ENCODE measurements at regions not wholly inside any gene's neighbourhood (a gene's known extent, or its start where the extent isn't known, plus 50 kb on each side); places are given as distances from the start of the nearest gene placed in this dataset.
A peak's percentile ranks its signal among the peaks of the same experiment; 100 is the strongest.
"Not testable (repeated sequence)": the region's sequence is repeated elsewhere in the genome, so short reads cannot be mapped to it uniquely, and the experiment has no call there.

- DNase-seq (ENCODE audit: low spot score), result no peak
These were observed 493.9 kb upstream of the NDST4 start for GRCh38 chr4:115607311-115607710.

- DNase-seq (ENCODE audit: low spot score), result no peak
These were observed 483.0 kb upstream of the NDST4 start for GRCh38 chr4:115596265-115597001.

DNA sequence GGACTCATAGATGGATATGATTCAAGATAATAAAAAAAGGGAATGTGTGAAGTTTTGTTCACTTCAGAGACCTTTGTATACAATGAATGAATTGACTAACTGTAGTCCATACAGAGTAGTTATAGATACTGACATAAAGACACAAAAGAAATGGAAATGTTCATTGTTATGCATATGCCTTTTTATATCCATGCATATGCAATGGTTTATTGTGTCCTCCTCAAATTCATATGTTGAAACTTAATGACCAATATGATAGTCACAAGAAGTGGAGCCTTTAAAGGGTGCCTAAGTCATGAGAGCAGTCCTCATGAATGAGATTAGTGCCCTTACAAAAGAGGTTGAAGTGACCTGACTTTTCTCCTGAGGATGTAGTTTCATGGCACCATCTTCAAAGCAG, 467.5 kb upstream of the NDST4 start:
- DNase-seq (ENCODE audit: low spot score), result no peak

DNA sequence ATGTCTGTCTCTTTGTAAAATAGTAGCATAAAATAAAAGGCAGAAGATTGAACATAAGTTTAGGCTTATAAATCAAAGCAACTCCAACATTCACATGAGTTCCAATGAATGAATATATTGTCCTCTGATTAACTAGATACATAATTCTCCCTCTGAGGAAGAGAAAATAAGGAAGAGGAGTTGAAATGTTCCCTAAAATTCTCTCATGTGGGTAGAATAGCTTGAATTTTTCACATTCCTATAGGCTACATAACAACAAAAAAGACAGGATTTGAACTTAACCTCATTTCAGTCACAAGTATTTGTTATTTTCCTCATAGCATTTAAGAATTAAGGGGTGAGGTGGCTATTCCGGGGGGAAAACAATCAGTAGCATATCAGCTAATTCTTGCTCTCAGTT, 462.4 kb upstream of the NDST4 start:
- no peak for DNase-seq (ENCODE audit: low spot score)

DNA sequence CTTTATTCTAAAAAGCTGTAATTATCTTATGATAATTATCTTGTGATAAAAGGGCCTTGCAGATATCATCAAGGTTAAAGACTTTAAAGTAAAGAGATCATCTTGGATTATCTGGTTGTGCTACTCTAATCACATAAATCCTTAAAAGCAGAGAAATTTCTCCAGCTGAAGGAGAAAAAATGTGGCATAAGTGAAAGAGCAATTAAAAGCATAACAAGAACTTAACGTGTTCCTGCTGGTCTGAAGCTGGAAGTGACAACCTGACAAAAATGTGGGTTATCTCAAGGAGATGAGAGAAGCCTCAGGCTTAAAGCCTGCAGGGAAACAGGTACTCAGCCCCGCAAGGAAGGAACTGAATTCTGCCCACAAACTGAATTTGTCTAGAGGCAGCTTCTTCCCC, 449.1 kb upstream of the NDST4 start:
- no peak for DNase-seq (ENCODE audit: low spot score)

GRCh38 chr4:115548123-115548522, 434.7 kb upstream of the NDST4 start:
- no peak for DNase-seq (ENCODE audit: low spot score)

- DNase-seq (ENCODE audit: low spot score), result peak; percentile 1
These were observed 424.0 kb upstream of the NDST4 start for GRCh38 chr4:115537387-115537786.

DNA sequence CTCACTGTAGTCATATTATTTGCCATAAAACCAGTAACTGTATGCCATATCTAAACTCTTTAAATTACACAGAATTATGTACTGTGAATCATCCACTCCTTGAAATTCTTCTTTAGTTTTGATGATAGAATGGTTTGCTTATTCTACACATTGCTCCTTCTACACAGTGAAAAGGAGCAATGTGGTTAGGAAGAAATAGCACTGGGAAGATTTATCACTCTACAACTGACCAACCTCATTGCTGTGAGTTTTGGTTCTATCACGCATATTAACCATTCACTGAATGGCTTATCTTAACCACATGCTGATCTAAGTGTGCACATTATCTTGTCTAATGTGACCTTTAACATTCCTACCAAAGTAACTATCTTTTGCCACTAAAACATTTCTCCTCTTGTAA, 415.7 kb upstream of the NDST4 start:
- DNase-seq (ENCODE audit: low spot score), result no peak

DNA sequence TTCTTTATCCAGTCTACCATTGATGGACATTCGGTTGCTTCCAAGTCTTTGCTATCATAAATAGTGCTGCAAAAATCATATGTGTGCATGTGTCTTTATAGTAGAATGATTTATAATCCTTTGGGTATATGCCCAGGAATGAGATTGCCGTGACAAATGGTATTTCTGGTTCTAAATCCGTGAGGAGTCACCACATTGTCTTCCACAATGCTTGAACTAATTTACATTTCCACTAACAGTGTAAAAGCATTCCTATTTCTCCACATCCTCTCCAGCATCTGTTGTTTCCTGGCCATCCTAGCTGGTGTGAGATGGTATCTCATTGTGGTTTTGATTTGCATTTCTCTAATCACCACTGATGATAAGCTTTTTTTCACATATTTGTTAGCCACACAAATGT, 406.1 kb upstream of the NDST4 start:
- DNase-seq (ENCODE audit: low spot score), result not testable (repeated sequence)

DNA sequence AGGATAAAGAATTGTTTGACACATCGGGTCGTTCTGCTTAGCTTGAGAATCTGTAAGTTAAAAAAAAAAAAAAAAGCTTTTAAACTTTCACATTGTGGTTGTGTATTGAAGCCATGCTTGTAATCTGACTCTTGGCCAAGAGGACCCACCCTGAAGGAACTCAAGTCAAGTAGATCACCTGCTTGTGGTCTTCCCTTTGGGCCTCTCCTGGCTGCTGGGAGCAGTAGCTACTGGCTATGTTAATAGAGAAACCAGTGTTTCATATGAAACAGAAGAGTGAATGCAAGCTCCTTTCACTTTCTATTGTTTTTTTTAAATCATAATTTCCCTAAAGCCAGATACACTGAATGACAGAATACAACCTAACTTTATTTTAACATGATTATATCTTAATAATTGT, 402.4 kb upstream of the NDST4 start:
- no peak for DNase-seq (ENCODE audit: low spot score)

- no peak for DNase-seq (ENCODE audit: low spot score)
These were observed 401.9 kb upstream of the NDST4 start for GRCh38 chr4:115515366-115515765.

DNA sequence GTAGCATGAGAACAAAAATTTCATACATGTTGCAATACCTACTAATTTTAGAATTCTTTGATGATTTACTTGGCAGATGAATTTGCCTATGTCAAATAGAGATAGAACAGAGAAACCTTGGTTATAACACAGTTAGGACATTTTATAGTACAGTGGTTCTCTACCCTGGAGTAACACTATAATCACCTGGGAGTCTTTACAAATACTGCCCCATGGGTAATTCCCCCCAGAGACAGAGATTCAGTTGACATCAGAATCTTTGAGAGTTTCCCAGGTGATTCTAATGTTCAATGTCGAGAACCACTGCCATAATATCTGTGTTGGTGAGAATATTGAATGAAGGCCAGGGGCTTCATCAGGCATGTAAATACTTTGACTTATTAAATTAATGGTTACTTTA, 401.3 kb upstream of the NDST4 start:
- DNase-seq (ENCODE audit: low spot score), result no peak

GRCh38 chr4:115505326-115505725, 391.9 kb upstream of the NDST4 start:
- DNase-seq (ENCODE audit: low spot score), result no peak

GRCh38 chr4:115501656-115502055, 388.2 kb upstream of the NDST4 start:
- DNase-seq (ENCODE audit: low spot score), result no peak

DNA sequence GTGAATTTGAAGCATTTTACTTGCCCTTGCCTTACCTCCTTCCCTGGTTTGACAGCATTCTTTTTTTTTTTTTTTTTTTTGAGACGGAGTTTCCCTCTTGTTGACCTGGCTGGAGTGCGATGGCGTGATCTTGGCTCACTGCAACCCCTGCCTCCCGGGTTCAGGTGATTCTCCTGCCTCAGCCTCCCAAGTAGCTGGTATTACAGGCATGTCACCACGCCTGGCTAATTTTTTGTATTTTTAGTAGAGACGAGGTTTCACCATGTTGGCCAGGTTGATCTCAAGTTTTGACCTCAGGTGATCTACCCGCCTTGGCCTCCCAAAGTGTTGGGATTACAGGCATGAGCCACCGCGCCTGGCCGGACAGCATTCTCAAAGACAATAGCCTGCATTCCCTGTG, 380.4 kb upstream of the NDST4 start:
- DNase-seq (ENCODE audit: low spot score), result not testable (repeated sequence)

- no peak for DNase-seq (ENCODE audit: low spot score)
These were observed 378.3 kb upstream of the NDST4 start for GRCh38 chr4:115491686-115492085.

DNA sequence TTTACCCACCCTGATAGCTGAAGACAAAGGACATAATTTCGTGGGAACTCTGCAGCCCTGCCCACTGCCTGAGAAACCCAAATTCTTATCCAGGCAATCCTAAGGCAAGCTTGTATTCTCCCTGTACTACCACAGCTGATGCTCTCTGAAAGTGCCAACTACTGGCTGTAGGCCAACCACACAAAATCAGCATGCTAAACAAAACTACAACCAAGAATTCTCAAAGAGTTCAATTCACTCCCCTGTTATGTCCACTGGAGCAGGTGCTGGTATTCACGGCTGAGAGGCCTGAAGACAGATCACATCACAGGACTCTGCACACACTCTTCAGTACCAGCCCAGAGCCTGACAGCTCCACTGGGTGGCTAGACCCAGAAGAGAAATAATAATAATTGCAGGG, 375.9 kb upstream of the NDST4 start:
- DNase-seq (ENCODE audit: low spot score), result no peak

DNA sequence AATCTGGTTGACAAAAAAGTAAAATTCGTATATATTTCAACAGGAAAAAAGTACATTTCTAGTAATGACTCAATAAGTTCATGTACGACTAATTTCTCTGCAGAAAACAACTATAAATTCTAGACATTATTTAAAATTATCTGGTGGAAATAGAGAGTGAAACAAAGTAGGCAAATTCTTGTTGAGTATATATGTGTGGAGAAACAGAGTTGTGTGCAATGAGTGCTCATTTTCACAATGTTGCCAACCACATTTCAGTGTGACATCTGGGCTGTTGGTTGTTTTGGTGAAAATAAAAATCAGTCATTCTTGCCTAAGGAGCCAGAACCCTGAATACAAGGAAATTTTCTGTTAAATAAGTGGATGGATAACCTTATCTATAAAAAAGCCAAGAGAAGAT, 372.0 kb upstream of the NDST4 start:
- DNase-seq (ENCODE audit: low spot score), result no peak

DNA sequence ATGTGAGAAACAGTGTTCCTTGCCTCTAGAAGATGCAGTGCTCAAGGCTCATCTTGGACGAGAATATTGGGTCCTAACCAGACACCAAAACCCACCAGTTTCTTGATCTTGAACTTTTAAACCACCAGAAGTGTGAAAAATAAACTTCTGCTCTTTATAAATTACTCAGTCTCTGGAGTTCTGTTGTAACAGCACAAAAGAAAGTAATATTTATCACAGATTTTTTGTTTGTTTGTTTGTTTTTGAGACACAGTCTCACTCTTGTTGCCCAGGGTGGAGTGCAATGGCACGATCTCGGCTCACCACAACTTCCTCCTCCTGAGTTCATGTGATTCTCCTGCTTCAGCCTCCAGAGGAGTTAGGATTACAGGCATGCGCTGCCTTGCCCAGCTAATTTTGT, 371.1 kb upstream of the NDST4 start:
- no peak for DNase-seq (ENCODE audit: low spot score)

- DNase-seq (ENCODE audit: low spot score), result no peak
These were observed 357.3 kb upstream of the NDST4 start for GRCh38 chr4:115470763-115471162.

DNA sequence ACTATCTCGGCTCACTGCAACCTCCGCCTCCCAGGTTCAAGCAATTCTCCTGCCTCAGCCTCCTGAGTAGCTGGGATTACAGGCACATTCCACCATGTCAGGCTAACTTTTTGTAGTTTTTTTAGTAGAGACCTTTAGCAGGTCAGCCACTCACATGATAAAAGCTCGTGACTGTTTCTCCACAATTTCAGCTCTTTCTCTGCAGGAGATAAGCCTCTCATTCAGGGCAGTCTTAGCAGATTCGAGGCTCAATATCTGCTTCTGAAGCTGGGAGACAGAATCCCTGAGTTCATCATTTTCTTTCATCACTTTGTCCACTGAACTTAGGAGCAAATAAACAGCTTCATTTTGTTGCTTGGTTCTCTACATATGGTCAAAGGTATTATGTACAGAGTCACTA, 345.9 kb upstream of the NDST4 start:
- not testable (repeated sequence) for DNase-seq (ENCODE audit: low spot score)

GRCh38 chr4:115456231-115456630, 342.8 kb upstream of the NDST4 start:
- no peak for DNase-seq (ENCODE audit: low spot score)

DNA sequence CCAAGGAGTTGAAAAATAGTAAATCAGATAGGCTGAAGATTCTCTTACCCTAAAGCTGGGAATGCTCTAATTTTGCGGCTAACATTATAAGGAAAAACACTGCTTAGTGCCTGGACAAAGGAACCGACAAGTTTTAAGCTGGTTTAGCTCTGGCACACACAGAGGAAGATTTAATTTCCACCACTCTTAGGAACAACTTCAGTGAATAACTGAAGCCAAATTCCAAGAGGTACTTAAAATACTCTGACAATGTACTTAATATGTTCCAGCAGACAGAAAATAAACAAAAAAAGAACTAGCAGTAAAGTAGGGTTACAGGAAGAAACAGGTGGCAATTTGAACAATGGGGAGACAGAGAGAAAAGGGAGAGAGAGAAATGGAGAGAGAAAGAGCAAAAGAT, 340.8 kb upstream of the NDST4 start:
- no peak for DNase-seq (ENCODE audit: low spot score)

DNA sequence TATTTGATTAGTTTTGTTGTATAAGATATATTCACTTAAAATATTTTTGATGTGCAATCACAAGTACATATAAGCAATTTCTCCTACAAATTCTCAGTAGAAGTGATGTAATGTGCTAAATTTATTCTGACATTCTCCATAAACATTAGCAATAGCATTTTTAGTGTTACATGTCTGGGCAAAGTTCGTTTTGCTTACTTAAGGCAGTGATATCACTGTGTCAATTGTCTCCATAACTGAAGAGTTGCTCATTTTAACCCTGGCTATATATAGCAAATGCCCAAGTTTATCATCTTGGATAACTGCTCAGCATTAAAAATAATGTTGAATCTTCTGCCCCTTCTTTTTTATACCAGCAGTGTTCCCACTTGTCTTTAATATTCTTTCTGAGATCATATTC, 340.0 kb upstream of the NDST4 start:
- DNase-seq (ENCODE audit: low spot score), result no peak

- not testable (repeated sequence) for DNase-seq (ENCODE audit: low spot score)
These were observed 338.8 kb upstream of the NDST4 start for GRCh38 chr4:115452229-115452628.

Measured in GM03348 (cell line).